ENCODE measurements at regions not wholly inside any gene's neighbourhood (a gene's known extent, or its start where the extent isn't known, plus 50 kb on each side); places are given as distances from the start of the nearest gene placed in this dataset.
A peak's percentile ranks its signal among the peaks of the same experiment; 100 is the strongest.
"Not testable (repeated sequence)": the region's sequence is repeated elsewhere in the genome, so short reads cannot be mapped to it uniquely, and the experiment has no call there.

GRCh38 chr3:21898316-21898715 is 147.3 kb upstream of the ZNF385D start:
- no peak for DNase-seq

- no peak for DNase-seq
Measured at GRCh38 chr3:21901484-21901883, 150.5 kb upstream of the ZNF385D start.

- DNase-seq, result no peak
Measured at GRCh38 chr3:21902956-21903355, 151.9 kb upstream of the ZNF385D start.

- no peak for DNase-seq
Measured at GRCh38 chr3:21909096-21909495, 158.1 kb upstream of the ZNF385D start.

GRCh38 chr3:21912711-21913110 is 161.7 kb upstream of the ZNF385D start:
- no peak for DNase-seq

- DNase-seq, result no peak
Measured at GRCh38 chr3:21913791-21914190, 162.8 kb upstream of the ZNF385D start.

- no peak for DNase-seq
Measured at GRCh38 chr3:21914451-21914850, 163.4 kb upstream of the ZNF385D start.

- DNase-seq, result no peak
Measured at GRCh38 chr3:21919383-21919782, 168.4 kb upstream of the ZNF385D start.

GRCh38 chr3:21920421-21920861 is 169.4 kb upstream of the ZNF385D start:
- no peak for DNase-seq

GRCh38 chr3:21923156-21923555 is 172.1 kb upstream of the ZNF385D start:
- not testable (repeated sequence) for DNase-seq

GRCh38 chr3:21927261-21927660 is 176.3 kb upstream of the ZNF385D start:
- DNase-seq, result no peak

- no peak for DNase-seq
Measured at GRCh38 chr3:21934591-21934990, 183.6 kb upstream of the ZNF385D start.

- no peak for DNase-seq
Measured at GRCh38 chr3:21936207-21936606, 185.2 kb upstream of the ZNF385D start.

- no peak for DNase-seq
Measured at GRCh38 chr3:21938267-21938681, 187.3 kb upstream of the ZNF385D start.

- DNase-seq, result no peak
Measured at GRCh38 chr3:21942328-21942727, 191.3 kb upstream of the ZNF385D start.

- DNase-seq, result peak; percentile 4
Measured at GRCh38 chr3:21944251-21944650, 193.2 kb upstream of the ZNF385D start.

GRCh38 chr3:21952856-21953255 is 201.8 kb upstream of the ZNF385D start:
- no peak for DNase-seq

- no peak for DNase-seq
Measured at GRCh38 chr3:21954709-21955108, 203.7 kb upstream of the ZNF385D start.

GRCh38 chr3:21955406-21955805 is 204.4 kb upstream of the ZNF385D start:
- DNase-seq, result no peak

- no peak for DNase-seq
Measured at GRCh38 chr3:21960033-21960432, 209.0 kb upstream of the ZNF385D start.

- DNase-seq, result no peak
Measured at GRCh38 chr3:21962456-21962855, 211.4 kb upstream of the ZNF385D start.

GRCh38 chr3:21966457-21966856 is 215.4 kb upstream of the ZNF385D start:
- not testable (repeated sequence) for DNase-seq

- DNase-seq, result no peak
Measured at GRCh38 chr3:21979706-21980105, 228.7 kb upstream of the ZNF385D start.

- no peak for DNase-seq
Measured at GRCh38 chr3:21989341-21990042, 238.5 kb upstream of the ZNF385D start.

- DNase-seq, result no peak
Measured at GRCh38 chr3:21991061-21991460, 240.1 kb upstream of the ZNF385D start.
